OCI-LY7 (cell line): ENCODE measurements at regions not wholly inside any gene's neighbourhood (a gene's known extent, or its start where the extent isn't known, plus 50 kb on each side); places are given as distances from the start of the nearest gene placed in this dataset.

Experiments
- BruUV-seq: library from RNA; stranded (reverse); fragments of 400-500 nt; replicated peaks from 2 replicates; lab custom pipeline; 2021; lab: Mats Ljungman, UMichigan
- CTCF ChIA-PET: fragments of 300-600 bp; sonication (Branson Sonifier 250); formaldehyde crosslinking; loops from one replicate; lab custom pipeline; 2022; ENCODE audit warnings: antibody characterized with exemption; ENCODE audit not compliant: unreplicated experiment; lab: Charles Lee
- POLR2A ChIA-PET: fragments of 300-600 bp; sonication (Branson Sonifier 250); formaldehyde crosslinking; loops from one replicate; lab custom pipeline; 2022; ENCODE audit warnings: antibody characterized with exemption; lab: Charles Lee
- DNase-seq: peaks from one replicate; pipeline ENCODE4 v3.0.0-alpha.2; 2015; ENCODE audit warnings: low spot score
- H2AFZ ChIP-seq: fragments of 200-600 bp; sonication (generic), shearing (Covaris generic); 2 replicates; pipeline ENCODE4 v1.6.1; 2014; ENCODE audit warnings: mild to moderate bottlenecking, antibody characterized with exemption, low read length, moderate library complexity
- H3K27ac ChIP-seq: fragments of 200-600 bp; sonication (generic); 2 replicates; pipeline ENCODE4 v1.5.1; 2014; ENCODE audit warnings: mixed run types, low read depth, mild to moderate bottlenecking, moderate library complexity, low read length, inconsistent platforms; ENCODE audit not compliant: poor library complexity, severe bottlenecking
- H3K36me3 ChIP-seq: fragments of 200-600 bp; sonication (generic); 2 replicates; pipeline ENCODE4 v1.6.1; 2014; ENCODE audit warnings: mild to moderate bottlenecking, antibody characterized with exemption, low read length, moderate library complexity, mixed read lengths; ENCODE audit not compliant: insufficient read depth
- H3K4me1 ChIP-seq: fragments of 200-600 bp; sonication (generic); 2 replicates; pipeline ENCODE4 v1.5.1; 2014; ENCODE audit warnings: mild to moderate bottlenecking, low read length; ENCODE audit not compliant: insufficient read depth, poor library complexity, severe bottlenecking
- H3K4me2 ChIP-seq: fragments of 200-600 bp; sonication (generic); 2 replicates; pipeline ENCODE4 v1.6.1; 2014; ENCODE audit warnings: mild to moderate bottlenecking, low read length
- H3K4me3 ChIP-seq: fragments of 200-600 bp; sonication (generic); 2 replicates; pipeline ENCODE4 v1.5.1; 2014; ENCODE audit warnings: mild to moderate bottlenecking, low read depth, low read length; ENCODE audit not compliant: poor library complexity, severe bottlenecking
- H3K79me2 ChIP-seq: fragments of 200-600 bp; sonication (generic); 2 replicates; pipeline ENCODE4 v1.6.1; 2016; ENCODE audit warnings: low read depth, mild to moderate bottlenecking, low read length, moderate library complexity, mixed read lengths; ENCODE audit not compliant: insufficient read depth
- H3K9me2 ChIP-seq: fragments of 200-600 bp; sonication (generic); 2 replicates; pipeline ENCODE4 v1.6.1; 2016; ENCODE audit warnings: mild to moderate bottlenecking, low read length, mixed read lengths; ENCODE audit not compliant: insufficient read depth
- H3K9me3 ChIP-seq: fragments of 200-600 bp; sonication (generic); 2 replicates; pipeline ENCODE4 v1.6.1; 2014; ENCODE audit warnings: mild to moderate bottlenecking, mixed run types, low read length, mixed read lengths
- H4K20me1 ChIP-seq: fragments of 200-600 bp; sonication (generic); 2 replicates; pipeline ENCODE4 v1.6.1; 2014; ENCODE audit warnings: mild to moderate bottlenecking, antibody characterized with exemption, low read length, moderate library complexity, mixed read lengths; ENCODE audit not compliant: insufficient read depth
- CTCF ChIP-seq: fragments of 200-600 bp; sonication (generic); conservative IDR thresholded peaks from 2 replicates; pipeline ENCODE4 v1.5.1; 2014; ENCODE audit warnings: mild to moderate bottlenecking, antibody characterized with exemption, low read length, moderate library complexity, mixed read lengths
- EZH2phosphoT487 ChIP-seq: fragments of 200-600 bp; sonication (generic); IDR thresholded peaks from 2 replicates; pipeline ENCODE4 v1.6.1; 2018; ENCODE audit warnings: low read depth, borderline replicate concordance, mild to moderate bottlenecking, mixed run types, antibody characterized with exemption, low read length, moderate library complexity, mixed read lengths
- intact Hi-C: fragments of 100-400 bp; cut with micrococcal nuclease; formaldehyde crosslinking; loops from one replicate; pipeline ENCODE4 v1.10.0; 2022; ENCODE audit not compliant: unreplicated experiment

- ChIA-PET CTCF (no interaction called here), POLR2A (interaction anchor here (0.7 kb wide), 1 partner anchor 1064 kb away, joined by 3 read pairs; no protein-coding TSS in a partner anchor)
- Histone ChIP-seq H2AFZ (no peak overlapping the region), H3K9me3 (no peaks in the 10 kb centered on the region), H3K4me2 (no peak overlapping the region), H3K4me3 (no peak overlapping the region), H3K27ac (no peak overlapping the region), H4K20me1 (no peaks in the 10 kb centered on the region), H3K4me1 (no peaks in the 10 kb centered on the region), H3K9me2 (no peaks in the 10 kb centered on the region), H3K79me2 (no peaks in the 10 kb centered on the region), H3K36me3 (no peaks in the 10 kb centered on the region)
- TF ChIP-seq CTCF (no peak), EZH2phosphoT487 (no peak)
- no peak for DNase-seq
- intact Hi-C loops: no loop called here
- BruUV-seq: no TSS peak
These were observed 269.6 kb downstream of the PSAT1 start for GRCh38 chr9:78566521-78566920.

GRCh38 chr9:78566948-78567675, 270.2 kb downstream of the PSAT1 start:
- no TSS peak for BruUV-seq
- intact Hi-C loops: no loop called here
- Histone ChIP-seq H3K36me3 (no peaks in the 10 kb centered on the region), H4K20me1 (no peaks in the 10 kb centered on the region), H3K4me3 (no peak overlapping the region), H3K27ac (no peak overlapping the region), H3K4me2 (no peak overlapping the region), H2AFZ (no peak overlapping the region), H3K9me3 (no peaks in the 10 kb centered on the region), H3K79me2 (no peaks in the 10 kb centered on the region), H3K4me1 (no peaks in the 10 kb centered on the region), H3K9me2 (no peaks in the 10 kb centered on the region)
- no peak for DNase-seq
- ChIA-PET CTCF (no interaction called here), POLR2A (interaction anchor here (0.7 kb wide), 1 partner anchor 1065 kb away, joined by 3 read pairs; no protein-coding TSS in a partner anchor)
- TF ChIP-seq CTCF (no peak), EZH2phosphoT487 (no peak)

- ChIA-PET POLR2A (no interaction called here), CTCF (no interaction called here)
- no peak overlapping the region for H3K4me3 ChIP-seq
- no peaks in the 10 kb centered on the region for H3K9me3 ChIP-seq
- intact Hi-C loops: no loop called here
- TF ChIP-seq CTCF: no peak
- no peak for TF ChIP-seq EZH2phosphoT487
- BruUV-seq: no TSS peak
- no peaks in the 10 kb centered on the region for H3K36me3 ChIP-seq
- no peak for DNase-seq
- no peak overlapping the region for H3K4me2 ChIP-seq
- no peak overlapping the region for H2AFZ ChIP-seq
- no peaks in the 10 kb centered on the region for H3K4me1 ChIP-seq
- H3K27ac ChIP-seq: no peak overlapping the region
- H3K9me2 ChIP-seq: no peaks in the 10 kb centered on the region
- H3K79me2 ChIP-seq: no peaks in the 10 kb centered on the region
- H4K20me1 ChIP-seq: no peaks in the 10 kb centered on the region
These were observed 270.8 kb downstream of the PSAT1 start for GRCh38 chr9:78567693-78568092.
